ENCODE measurements at regions not wholly inside any gene's neighbourhood (a gene's known extent, or its start where the extent isn't known, plus 50 kb on each side); places are given as distances from the start of the nearest gene placed in this dataset.
"Not testable (repeated sequence)": the region's sequence is repeated elsewhere in the genome, so short reads cannot be mapped to it uniquely, and the experiment has no call there.

GRCh38 chr6:74491844-74492374 is 713.9 kb downstream of the COL12A1 start (continued):
- no peak for TF ChIP-seq STAT1 (IDR thresholded peaks at IDR 0.05; ENCODE audit: unreplicated experiment)
- TF ChIP-seq POLR2AphosphoS5 (IDR thresholded peaks at IDR 0.05; ENCODE audit: low read depth) = no peak
- TF ChIP-seq REST (IDR thresholded peaks at IDR 0.05; ENCODE audit: unreplicated experiment) = no peak
- TF ChIP-seq ZNF331 (CRISPR knock-in tag; IDR thresholded peaks at IDR 0.05; ENCODE audit: low read depth) = no peak
- TF ChIP-seq NANOG (IDR thresholded peaks at IDR 0.05; ENCODE audit: borderline replicate concordance) = no peak
- TF ChIP-seq EZH2phosphoT487 (IDR thresholded peaks at IDR 0.05; ENCODE audit: unreplicated experiment) = no peak
- no peak for TF ChIP-seq ZNF114 (CRISPR knock-in tag; IDR thresholded peaks at IDR 0.05)
- TF ChIP-seq EZH2 (IDR thresholded peaks at IDR 0.05; ENCODE audit: low read depth, unreplicated experiment) = no peak
- no peak for TF ChIP-seq JUNB (IDR thresholded peaks at IDR 0.05; ENCODE audit: unreplicated experiment)

- not testable (repeated sequence) for H3K27me3 ChIP-seq (ENCODE audit: insufficient read depth); H3K9me3 Mint-ChIP-seq; H3K9me2 ChIP-seq (ENCODE audit: insufficient read depth); H3K79me2 ChIP-seq (replicated peaks; ENCODE audit: insufficient read depth); H3F3A ChIP-seq (replicated peaks; ENCODE audit: low read depth); ATAC-seq; H3K36me3 ChIP-seq (ENCODE audit: insufficient read depth); H4K20me1 ChIP-seq (replicated peaks; ENCODE audit: insufficient read depth); H3K4me3 ChIP-seq; H3K4me1 ChIP-seq (ENCODE audit: insufficient read depth); H2AFZ ChIP-seq; H3K4me3 Mint-ChIP-seq; DNase-seq (ENCODE audit: low spot score); H3K27ac ChIP-seq (ENCODE audit: low read depth); H3K4me1 Mint-ChIP-seq; H3K27me3 Mint-ChIP-seq (ENCODE audit: insufficient read depth, low read depth, poor library complexity); H3K27ac Mint-ChIP-seq; H3K36me3 Mint-ChIP-seq (ENCODE audit: low read depth); H3K4me2 ChIP-seq
Observed at GRCh38 chr6:74488726-74489125, 717.1 kb downstream of the COL12A1 start.

- DNase-seq (ENCODE audit: low spot score) = no peak
- no peaks in the 10 kb centered on the region for H3K27me3 ChIP-seq (ENCODE audit: insufficient read depth)
- H4K20me1 ChIP-seq (replicated peaks; ENCODE audit: insufficient read depth) = no peaks in the 10 kb centered on the region
- peaks cover 4% of the 10 kb centered on the region for H3K27me3 Mint-ChIP-seq (ENCODE audit: insufficient read depth, low read depth, poor library complexity)
- no peak overlapping the region for H3K4me2 ChIP-seq
- no peak overlapping the region for H2AFZ ChIP-seq
- peaks cover 7% of the 10 kb centered on the region; the same call in 1 of the 2 replicates for H3K4me1 ChIP-seq (ENCODE audit: insufficient read depth)
- no peak overlapping the region for H3K27ac ChIP-seq (ENCODE audit: low read depth)
- no peaks in the 10 kb centered on the region for H3K36me3 Mint-ChIP-seq (ENCODE audit: low read depth)
- no peaks in the 10 kb centered on the region; the same call in 2 of the 3 replicates for H3K9me3 Mint-ChIP-seq
- H3K4me1 Mint-ChIP-seq = peaks cover 3% of the 10 kb centered on the region; the same call in 1 of the 3 replicates
- no peaks in the 10 kb centered on the region; the same call in 1 of the 2 replicates for H3K9me2 ChIP-seq (ENCODE audit: insufficient read depth)
- H3K79me2 ChIP-seq (replicated peaks; ENCODE audit: insufficient read depth) = no peaks in the 10 kb centered on the region
- H3K36me3 ChIP-seq (ENCODE audit: insufficient read depth) = no peaks in the 10 kb centered on the region
- no peaks in the 10 kb centered on the region for H3F3A ChIP-seq (replicated peaks; ENCODE audit: low read depth)
- no peak overlapping the region for H3K4me3 Mint-ChIP-seq
- no peak for ATAC-seq
- no peak overlapping the region for H3K27ac Mint-ChIP-seq
- H3K4me3 ChIP-seq = no peak overlapping the region
- TF ChIP-seq ZNF331 (CRISPR knock-in tag; IDR thresholded peaks at IDR 0.05; ENCODE audit: low read depth) (no peak), ETS1 (IDR thresholded peaks at IDR 0.05) (no peak), ZNF462 (CRISPR knock-in tag; IDR thresholded peaks at IDR 0.05) (no peak)
Observed at GRCh38 chr6:74482180-74482579, 723.7 kb downstream of the COL12A1 start.

Measured in GM23338 (cell line).